ENCODE measurements at regions not wholly inside any gene's neighbourhood (a gene's known extent, or its start where the extent isn't known, plus 50 kb on each side); places are given as distances from the start of the nearest gene placed in this dataset.
"Not testable (repeated sequence)": the region's sequence is repeated elsewhere in the genome, so short reads cannot be mapped to it uniquely, and the experiment has no call there.

DNA sequence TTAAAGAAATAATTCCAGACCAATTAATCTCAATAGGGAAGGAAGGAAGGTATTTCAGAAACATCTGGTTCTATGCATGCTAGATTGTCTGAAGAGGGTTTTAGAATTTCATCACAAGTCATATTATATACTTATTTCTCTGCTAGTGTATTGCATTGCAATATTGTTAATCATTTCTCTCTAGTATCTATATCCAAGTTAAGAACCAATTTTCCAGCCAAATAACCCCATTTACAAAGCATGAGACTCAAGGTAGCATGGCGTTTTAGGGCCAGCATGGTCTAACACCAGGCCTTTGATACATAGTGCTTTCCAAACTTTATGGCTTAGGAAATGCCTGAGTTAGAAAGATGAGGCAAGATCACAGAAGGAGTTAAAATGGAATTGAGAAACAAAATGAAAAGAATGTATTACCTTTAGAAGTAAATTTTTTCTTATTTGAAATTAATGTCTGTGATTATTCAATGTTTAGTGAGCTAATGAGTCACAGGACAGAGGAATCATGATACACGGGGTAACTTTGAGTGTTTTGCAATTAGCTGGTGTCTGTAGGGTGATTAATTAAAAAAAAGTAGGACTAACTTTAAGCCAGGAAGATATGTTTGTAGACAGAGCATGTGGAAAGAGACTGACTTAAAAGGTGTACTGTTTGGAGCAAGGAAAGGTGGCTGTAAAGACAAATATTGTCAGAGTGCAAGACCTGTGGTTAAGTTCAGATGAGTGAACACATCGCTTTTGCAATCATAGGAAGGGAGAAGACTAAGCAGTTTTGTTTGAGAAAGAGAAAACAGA, 1006.2 kb upstream of the CITED2 start:
- in situ Hi-C loops (cut with HindIII; ENCODE audit: low sequenced_read_pairs): no loop called here

GRCh38 chr6:140379919-140380318, 1005.5 kb upstream of the CITED2 start:
- in situ Hi-C loops (cut with HindIII; ENCODE audit: low sequenced_read_pairs): no loop called here

DNA sequence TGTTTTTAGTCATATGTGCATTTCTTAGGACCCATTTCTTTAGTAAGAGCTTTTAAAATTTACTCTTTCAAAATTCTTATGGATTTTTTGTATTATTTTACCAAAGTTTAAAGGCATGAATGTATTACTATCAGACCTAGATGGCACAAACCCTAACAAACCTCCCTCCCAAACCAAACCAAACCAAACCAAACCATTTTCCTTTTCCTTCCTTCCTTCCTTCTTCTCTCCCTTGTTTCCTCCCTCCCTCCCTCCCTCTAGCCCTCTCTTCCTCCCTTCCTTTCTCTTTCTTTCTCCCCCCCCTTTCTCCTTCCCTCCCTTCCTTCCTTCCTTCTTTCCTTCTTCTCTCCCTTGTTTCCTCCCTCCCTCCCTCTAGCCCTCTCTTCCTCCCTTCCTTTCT, 1001.8 kb upstream of the CITED2 start:
- in situ Hi-C loops (cut with HindIII; ENCODE audit: low sequenced_read_pairs): no loop called here

- in situ Hi-C loops (cut with HindIII; ENCODE audit: low sequenced_read_pairs): not testable (repeated sequence)
Observed at GRCh38 chr6:140373728-140374127, 999.3 kb upstream of the CITED2 start.

GRCh38 chr6:140372064-140372463, 997.6 kb upstream of the CITED2 start:
- in situ Hi-C loops (cut with HindIII; ENCODE audit: low sequenced_read_pairs): no loop called here

- in situ Hi-C loops (cut with HindIII; ENCODE audit: low sequenced_read_pairs): no loop called here
Observed at GRCh38 chr6:140370976-140371870, 996.8 kb upstream of the CITED2 start.

- in situ Hi-C loops (cut with HindIII; ENCODE audit: low sequenced_read_pairs): no loop called here
Observed at GRCh38 chr6:140370441-140370840, 996.0 kb upstream of the CITED2 start.

GRCh38 chr6:140366991-140367390, 992.5 kb upstream of the CITED2 start:
- in situ Hi-C loops (cut with HindIII; ENCODE audit: low sequenced_read_pairs): no loop called here

GRCh38 chr6:140364916-140365315, 990.5 kb upstream of the CITED2 start:
- in situ Hi-C loops (cut with HindIII; ENCODE audit: low sequenced_read_pairs): no loop called here

DNA sequence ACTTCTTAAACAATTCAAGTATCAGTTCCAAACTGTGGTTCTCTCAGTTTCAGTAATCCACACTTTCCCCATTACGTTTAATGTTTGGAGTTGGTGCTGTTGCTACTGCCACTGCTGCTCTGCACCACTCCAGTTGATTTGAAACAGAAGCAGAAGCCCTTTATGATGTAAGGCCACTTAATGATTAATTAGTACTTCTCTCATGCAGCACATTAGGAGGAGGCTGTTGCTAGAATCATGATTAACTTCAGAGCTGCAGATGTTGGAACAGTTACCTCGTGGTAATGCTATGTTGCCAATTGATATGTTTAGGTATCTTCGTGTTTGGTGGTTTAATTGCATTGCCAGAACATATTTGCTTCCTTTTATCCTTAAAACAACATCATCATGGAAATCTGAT, 986.2 kb upstream of the CITED2 start:
- in situ Hi-C loops (cut with HindIII; ENCODE audit: low sequenced_read_pairs): no loop called here

GRCh38 chr6:140355476-140355875, 981.0 kb upstream of the CITED2 start:
- in situ Hi-C loops (cut with HindIII; ENCODE audit: low sequenced_read_pairs): no loop called here

- in situ Hi-C loops (cut with HindIII; ENCODE audit: low sequenced_read_pairs): no loop called here
Observed at GRCh38 chr6:140354296-140354695, 979.8 kb upstream of the CITED2 start.

- in situ Hi-C loops (cut with HindIII; ENCODE audit: low sequenced_read_pairs): no loop called here
Observed at GRCh38 chr6:140353536-140353935, 979.1 kb upstream of the CITED2 start.

DNA sequence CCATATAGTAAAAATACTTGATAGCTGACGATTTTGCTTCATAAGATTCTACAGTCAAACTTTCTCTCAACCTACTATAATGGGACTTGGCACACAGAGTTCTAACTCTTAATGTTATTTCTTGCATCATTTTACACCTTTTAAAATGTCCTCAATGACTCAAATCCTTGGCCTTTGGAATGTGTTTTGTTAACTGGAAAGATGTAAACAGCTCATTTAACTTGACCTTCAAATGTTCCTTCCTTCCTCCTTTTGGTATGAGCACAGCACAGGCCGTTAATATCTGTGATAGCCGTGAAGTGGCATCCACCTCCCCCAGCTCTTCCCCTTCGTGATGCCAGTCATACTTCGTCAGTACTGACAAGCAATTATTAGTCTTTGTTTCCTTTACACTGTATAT, 972.0 kb upstream of the CITED2 start:
- in situ Hi-C loops (cut with HindIII; ENCODE audit: low sequenced_read_pairs): no loop called here

DNA sequence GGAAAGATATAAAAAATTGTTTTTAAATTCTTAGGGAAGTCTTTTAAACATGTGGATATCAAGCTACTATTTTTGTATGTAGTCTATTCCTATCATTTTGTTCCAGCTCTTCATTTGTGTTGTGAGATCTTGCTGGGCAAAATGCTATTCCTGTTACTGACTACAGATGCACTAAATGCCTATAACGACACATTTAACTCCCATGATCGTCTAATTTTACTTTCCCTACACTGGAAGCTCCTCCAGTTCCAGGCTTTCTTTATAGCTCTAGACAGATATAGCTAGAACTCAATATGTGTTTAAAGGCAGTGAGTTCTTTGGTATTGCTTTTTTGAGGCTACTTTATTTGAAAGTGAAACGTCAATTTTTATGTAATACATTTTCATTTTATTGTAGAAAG, 971.5 kb upstream of the CITED2 start:
- in situ Hi-C loops (cut with HindIII; ENCODE audit: low sequenced_read_pairs): no loop called here

- in situ Hi-C loops (cut with HindIII; ENCODE audit: low sequenced_read_pairs): no loop called here
Observed at GRCh38 chr6:140344142-140344913, 969.9 kb upstream of the CITED2 start.

DNA sequence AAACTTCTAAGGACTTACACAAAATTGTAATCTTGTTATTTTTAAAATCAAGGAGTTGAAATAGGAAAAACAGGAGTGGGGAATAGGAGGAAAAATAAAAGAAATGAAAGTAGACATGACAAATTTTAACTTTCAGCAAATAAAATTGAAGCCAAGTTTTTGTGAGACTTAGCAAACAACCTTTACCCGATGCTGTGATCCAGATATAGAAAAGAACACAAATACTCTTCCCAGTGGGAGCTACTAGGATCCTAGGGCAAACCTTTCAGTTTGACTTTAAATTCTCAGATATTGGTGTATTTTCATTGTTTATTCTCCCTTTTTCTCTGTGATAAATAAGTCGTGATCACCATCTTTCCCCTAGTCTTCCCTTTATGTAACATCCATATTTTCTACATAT, 968.7 kb upstream of the CITED2 start:
- in situ Hi-C loops (cut with HindIII; ENCODE audit: low sequenced_read_pairs): no loop called here

GRCh38 chr6:140341272-140341671, 966.8 kb upstream of the CITED2 start:
- in situ Hi-C loops (cut with HindIII; ENCODE audit: low sequenced_read_pairs): no loop called here

- in situ Hi-C loops (cut with HindIII; ENCODE audit: low sequenced_read_pairs): no loop called here
Observed at GRCh38 chr6:140340795-140341194, 966.3 kb upstream of the CITED2 start.

GRCh38 chr6:140339084-140339483, 964.6 kb upstream of the CITED2 start:
- in situ Hi-C loops (cut with HindIII; ENCODE audit: low sequenced_read_pairs): not testable (repeated sequence)

DNA sequence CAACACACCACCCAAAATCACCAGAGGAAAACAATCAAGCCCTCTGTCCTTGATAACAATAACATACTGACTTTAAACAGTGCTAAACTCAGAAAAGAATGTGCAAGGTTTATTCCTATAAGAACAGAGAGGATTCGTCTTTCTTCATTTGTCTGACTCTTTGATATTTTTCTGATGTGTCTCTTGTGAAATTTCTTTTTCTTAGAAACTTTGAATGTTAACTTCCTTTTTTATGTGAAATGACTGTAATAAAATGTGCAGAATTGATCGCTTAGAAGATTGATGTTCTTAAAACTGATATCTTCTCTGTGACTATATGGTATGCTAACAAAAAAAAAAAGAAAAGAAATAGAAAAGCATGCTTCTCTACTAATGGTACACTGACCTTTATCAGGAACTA, 947.4 kb upstream of the CITED2 start:
- in situ Hi-C loops (cut with HindIII; ENCODE audit: low sequenced_read_pairs): no loop called here
